GM23248 (cell line): ENCODE measurements at regions not wholly inside any gene's neighbourhood (a gene's known extent, or its start where the extent isn't known, plus 50 kb on each side); places are given as distances from the start of the nearest gene placed in this dataset.

Source experiments
- DNase-seq: peaks from one replicate; pipeline ENCODE4 v3.0.0-alpha.2; 2015
- H2AFZ ChIP-seq: fragments of 200-600 bp; sonication (generic); 2 replicates; pipeline ENCODE4 v1.6.1; 2016; ENCODE audit warnings: antibody characterized with exemption
- H3F3A ChIP-seq: fragments of 200-600 bp; sonication (generic); 2 replicates; pipeline ENCODE4 v1.6.1; 2016; ENCODE audit warnings: mild to moderate bottlenecking, antibody characterized with exemption, mixed run types; ENCODE audit not compliant: insufficient read depth
- H3K27ac ChIP-seq: fragments of 200-600 bp; sonication (generic); 2 replicates; pipeline ENCODE4 v1.5.1; 2016; ENCODE audit warnings: mild to moderate bottlenecking
- H3K27me3 ChIP-seq: fragments of 200-600 bp; sonication (generic); replicated peaks from 2 replicates; pipeline ENCODE4 v1.6.1; 2016; ENCODE audit warnings: mild to moderate bottlenecking; ENCODE audit not compliant: insufficient read depth
- H3K36me3 ChIP-seq: fragments of 200-600 bp; sonication (generic); 2 replicates; pipeline ENCODE4 v1.6.1; 2016; ENCODE audit warnings: low read depth, mild to moderate bottlenecking
- H3K4me1 ChIP-seq: fragments of 200-600 bp; sonication (generic); 2 replicates; pipeline ENCODE4 v1.6.1; 2016; ENCODE audit warnings: mild to moderate bottlenecking; ENCODE audit not compliant: insufficient read depth
- H3K4me2 ChIP-seq: fragments of 200-600 bp; sonication (generic); one replicate; pipeline ENCODE4 v1.6.1; 2016; ENCODE audit warnings: mild to moderate bottlenecking; ENCODE audit not compliant: unreplicated experiment
- H3K4me3 ChIP-seq: fragments of 200-600 bp; sonication (generic); 2 replicates; pipeline ENCODE4 v1.5.1; 2016; ENCODE audit warnings: mild to moderate bottlenecking
- H3K79me2 ChIP-seq: fragments of 200-600 bp; sonication (generic); 2 replicates; pipeline ENCODE4 v1.6.1; 2016; ENCODE audit warnings: mild to moderate bottlenecking; ENCODE audit not compliant: insufficient read depth
- H3K9ac ChIP-seq: fragments of 200-600 bp; sonication (generic); 2 replicates; pipeline ENCODE4 v1.6.1; 2016; ENCODE audit warnings: mild to moderate bottlenecking
- H3K9me2 ChIP-seq: fragments of 200-600 bp; sonication (generic); 2 replicates; pipeline ENCODE4 v1.6.1; 2016; ENCODE audit warnings: mixed run types, mild to moderate bottlenecking, moderate library complexity; ENCODE audit not compliant: insufficient read depth
- H3K9me3 ChIP-seq: fragments of 200-600 bp; sonication (generic); one replicate; pipeline ENCODE4 v1.6.1; 2017; ENCODE audit warnings: low read depth
- H4K20me1 ChIP-seq: fragments of 200-600 bp; sonication (generic); 2 replicates; pipeline ENCODE4 v1.6.0; 2016; ENCODE audit not compliant: insufficient read depth
- EZH2 ChIP-seq: fragments of 200-600 bp; sonication (generic); IDR thresholded peaks from 2 replicates; pipeline ENCODE4 v1.6.1; 2018; ENCODE audit warnings: antibody characterized with exemption, mild to moderate bottlenecking; ENCODE audit not compliant: insufficient read depth, poor library complexity, severe bottlenecking
- EZH2phosphoT487 ChIP-seq: fragments of 200-600 bp; sonication (generic); IDR thresholded peaks from 2 replicates; pipeline ENCODE4 v1.6.1; 2018; ENCODE audit warnings: antibody characterized with exemption, moderate library complexity, mild to moderate bottlenecking, low read depth; ENCODE audit not compliant: insufficient read depth
- WGBS, 2 experiments: methylation state at CpG; one replicate each; pipeline ENCODE4 v1.1.6; 2015 to 2017; ENCODE audit warnings: low lambda C conversion rate in 2 of 2, low coverage in 1 of 2; ENCODE audit errors: missing lambda C conversion rate in 2 of 2; 5-methylcytosine and 5-hydroxymethylcytosine counted together
- in situ Hi-C: fragments of 300-500 bp; cut with MboI; formaldehyde crosslinking; loops from 2 replicates; pipeline ENCODE4 v1.15.0; 2020

GRCh38 chr15:62901909-62902546 lies 140.5 kb upstream of the TPM1 start:
- Histone ChIP-seq H3K4me2 (no peak overlapping the region), H3K4me1 (peaks cover 17% of the 10 kb centered on the region), H3K36me3 (no peaks in the 10 kb centered on the region), H3K4me3 (no peak overlapping the region), H3K9me2 (no peaks in the 10 kb centered on the region), H3K27ac (no peak overlapping the region), H3K27me3 (no peaks in the 10 kb centered on the region), H3K79me2 (no peaks in the 10 kb centered on the region), H3K9ac (no peak overlapping the region), H4K20me1 (no peaks in the 10 kb centered on the region), H3K9me3 (no peaks in the 10 kb centered on the region), H2AFZ (no peak overlapping the region), H3F3A (0 out of 2 replicates have a peak, but pooled peaks cover 5% of the 10 kb centered on the region)
- TF ChIP-seq EZH2phosphoT487 = no peak
- no peak for TF ChIP-seq EZH2
- in situ Hi-C loops = no loop called here
- WGBS, 2 experiments = 82% methylated on average over 9 of the region's 9 CpGs
- DNase-seq = no peak

GRCh38 chr15:62902821-62903220 lies 139.7 kb upstream of the TPM1 start:
- no peak overlapping the region for H3K9ac ChIP-seq
- no peak overlapping the region for H3K4me3 ChIP-seq
- no peak overlapping the region for H3K27ac ChIP-seq
- H3F3A ChIP-seq = no peaks in the 10 kb centered on the region
- H3K9me3 ChIP-seq = no peaks in the 10 kb centered on the region
- H3K9me2 ChIP-seq = no peaks in the 10 kb centered on the region
- DNase-seq = no peak
- WGBS, 2 experiments = 97 to 100% methylated on average over 4 of the region's 4 CpGs
- TF ChIP-seq EZH2phosphoT487 (no peak), EZH2 (no peak)
- no peaks in the 10 kb centered on the region for H3K27me3 ChIP-seq
- H3K4me1 ChIP-seq = 0 out of 2 replicates have a peak, but pooled peaks cover 10% of the 10 kb centered on the region
- no peaks in the 10 kb centered on the region for H3K79me2 ChIP-seq
- H3K4me2 ChIP-seq = no peak overlapping the region
- H3K36me3 ChIP-seq = no peaks in the 10 kb centered on the region
- in situ Hi-C loops = no loop called here
- H2AFZ ChIP-seq = no peak overlapping the region
- no peaks in the 10 kb centered on the region for H4K20me1 ChIP-seq

- no peaks in the 10 kb centered on the region for H3F3A ChIP-seq
- H2AFZ ChIP-seq = no peak overlapping the region
- H3K4me1 ChIP-seq = 0 out of 2 replicates have a peak, but pooled peaks cover 8% of the 10 kb centered on the region
- no peaks in the 10 kb centered on the region for H3K9me3 ChIP-seq
- H3K27ac ChIP-seq = no peak overlapping the region
- TF ChIP-seq EZH2phosphoT487 = no peak
- no peak for TF ChIP-seq EZH2
- H4K20me1 ChIP-seq = no peaks in the 10 kb centered on the region
- no peaks in the 10 kb centered on the region for H3K27me3 ChIP-seq
- no peak overlapping the region for H3K4me2 ChIP-seq
- H3K9me2 ChIP-seq = no peaks in the 10 kb centered on the region
- in situ Hi-C loops = no loop called here
- H3K36me3 ChIP-seq = no peaks in the 10 kb centered on the region
- no peak overlapping the region for H3K4me3 ChIP-seq
- no peaks in the 10 kb centered on the region for H3K79me2 ChIP-seq
- no peak overlapping the region for H3K9ac ChIP-seq
- WGBS, 2 experiments = 92 to 96% methylated on average over 2 of the region's 2 CpGs
- DNase-seq = no peak
Observed at GRCh38 chr15:62903437-62903836, 139.1 kb upstream of the TPM1 start.

- no peaks in the 10 kb centered on the region for H3F3A ChIP-seq
- H3K4me1 ChIP-seq = 0 out of 2 replicates have a peak, but pooled peaks cover 8% of the 10 kb centered on the region
- no peaks in the 10 kb centered on the region for H3K9me2 ChIP-seq
- no peaks in the 10 kb centered on the region for H4K20me1 ChIP-seq
- H3K9me3 ChIP-seq = no peaks in the 10 kb centered on the region
- H3K4me2 ChIP-seq = no peak overlapping the region
- no peak overlapping the region for H3K27ac ChIP-seq
- no peak overlapping the region for H3K4me3 ChIP-seq
- no peaks in the 10 kb centered on the region for H3K36me3 ChIP-seq
- no peaks in the 10 kb centered on the region for H3K27me3 ChIP-seq
- WGBS, 2 experiments = 95 to 98% methylated on average over 8 of the region's 8 CpGs
- H2AFZ ChIP-seq = no peak overlapping the region
- H3K79me2 ChIP-seq = no peaks in the 10 kb centered on the region
- no peak for DNase-seq
- in situ Hi-C loops = no loop called here
- no peak for TF ChIP-seq EZH2phosphoT487
- TF ChIP-seq EZH2 = no peak
- no peak overlapping the region for H3K9ac ChIP-seq
Observed at GRCh38 chr15:62904041-62904910, 138.3 kb upstream of the TPM1 start.
